ENCODE measurements at regions not wholly inside any gene's neighbourhood (a gene's known extent, or its start where the extent isn't known, plus 50 kb on each side); places are given as distances from the start of the nearest gene placed in this dataset.

- Histone ChIP-seq H3K4me2 (ENCODE audit: low read length) (no peak overlapping the region), H3K4me1 (ENCODE audit: low read length) (no peaks in the 10 kb centered on the region), H3K4me3 (ENCODE audit: low read length) (no peak overlapping the region), H4K20me1 (ENCODE audit: insufficient read depth, low read length) (no peaks in the 10 kb centered on the region), H3K79me2 (ENCODE audit: low read length) (no peaks in the 10 kb centered on the region), H2AFZ (ENCODE audit: low read depth, low read length) (no peak overlapping the region), H3K36me3 (replicated peaks; ENCODE audit: low read depth, low read length) (no peaks in the 10 kb centered on the region), H3K9ac (ENCODE audit: low read length) (no peak overlapping the region), H3K9me3 (ENCODE audit: insufficient read depth, low read length) (no peaks in the 10 kb centered on the region), H3K27ac (ENCODE audit: low read length) (no peak overlapping the region), H3K27me3 (ENCODE audit: low read depth, low read length) (peaks cover 24% of the 10 kb centered on the region)
- TF ChIP-seq CTCF (IDR thresholded peaks at IDR 0.05; ENCODE audit: low read depth, low read length) (no peak), EZH2phosphoT487 (IDR thresholded peaks at IDR 0.05; ENCODE audit: low read depth) (no peak)
These were observed 99.8 kb downstream of the TDRD15 start for GRCh38 chr2:21223618-21224017.

- H3K4me3 ChIP-seq (ENCODE audit: low read length) = no peak overlapping the region
- H2AFZ ChIP-seq (ENCODE audit: low read depth, low read length) = no peak overlapping the region
- no peak overlapping the region for H3K4me2 ChIP-seq (ENCODE audit: low read length)
- no peaks in the 10 kb centered on the region for H3K79me2 ChIP-seq (ENCODE audit: low read length)
- no peaks in the 10 kb centered on the region for H3K27me3 ChIP-seq (ENCODE audit: low read depth, low read length)
- no peaks in the 10 kb centered on the region for H3K36me3 ChIP-seq (replicated peaks; ENCODE audit: low read depth, low read length)
- no peak overlapping the region for H3K27ac ChIP-seq (ENCODE audit: low read length)
- no peaks in the 10 kb centered on the region for H4K20me1 ChIP-seq (ENCODE audit: insufficient read depth, low read length)
- no peaks in the 10 kb centered on the region for H3K9me3 ChIP-seq (ENCODE audit: insufficient read depth, low read length)
- TF ChIP-seq EZH2phosphoT487 (IDR thresholded peaks at IDR 0.05; ENCODE audit: low read depth) (no peak), CTCF (IDR thresholded peaks at IDR 0.05; ENCODE audit: low read depth, low read length) (no peak)
- H3K4me1 ChIP-seq (ENCODE audit: low read length) = peaks cover 12% of the 10 kb centered on the region
- no peak overlapping the region for H3K9ac ChIP-seq (ENCODE audit: low read length)
These were observed 104.5 kb downstream of the TDRD15 start for GRCh38 chr2:21228041-21228895.

- no peak overlapping the region for H2AFZ ChIP-seq (ENCODE audit: low read depth, low read length)
- H3K4me2 ChIP-seq (ENCODE audit: low read length) = no peak overlapping the region
- H3K79me2 ChIP-seq (ENCODE audit: low read length) = no peaks in the 10 kb centered on the region
- peaks cover 12% of the 10 kb centered on the region for H3K4me1 ChIP-seq (ENCODE audit: low read length)
- H3K36me3 ChIP-seq (replicated peaks; ENCODE audit: low read depth, low read length) = no peaks in the 10 kb centered on the region
- H3K9me3 ChIP-seq (ENCODE audit: insufficient read depth, low read length) = no peaks in the 10 kb centered on the region
- no peak overlapping the region for H3K9ac ChIP-seq (ENCODE audit: low read length)
- no peak overlapping the region for H3K27ac ChIP-seq (ENCODE audit: low read length)
- no peaks in the 10 kb centered on the region for H3K27me3 ChIP-seq (ENCODE audit: low read depth, low read length)
- H4K20me1 ChIP-seq (ENCODE audit: insufficient read depth, low read length) = no peaks in the 10 kb centered on the region
- H3K4me3 ChIP-seq (ENCODE audit: low read length) = no peak overlapping the region
- no peak for TF ChIP-seq CTCF (IDR thresholded peaks at IDR 0.05; ENCODE audit: low read depth, low read length)
- no peak for TF ChIP-seq EZH2phosphoT487 (IDR thresholded peaks at IDR 0.05; ENCODE audit: low read depth)
These were observed 105.5 kb downstream of the TDRD15 start for GRCh38 chr2:21229302-21229701.

- Histone ChIP-seq H3K27ac (ENCODE audit: low read length) (no peak overlapping the region), H3K9ac (ENCODE audit: low read length) (no peak overlapping the region), H3K4me3 (ENCODE audit: low read length) (no peak overlapping the region), H4K20me1 (ENCODE audit: insufficient read depth, low read length) (no peaks in the 10 kb centered on the region), H3K4me1 (ENCODE audit: low read length) (peaks cover 12% of the 10 kb centered on the region), H3K4me2 (ENCODE audit: low read length) (no peak overlapping the region), H3K79me2 (ENCODE audit: low read length) (no peaks in the 10 kb centered on the region), H3K27me3 (ENCODE audit: low read depth, low read length) (no peaks in the 10 kb centered on the region), H3K9me3 (ENCODE audit: insufficient read depth, low read length) (no peaks in the 10 kb centered on the region), H2AFZ (ENCODE audit: low read depth, low read length) (no peak overlapping the region), H3K36me3 (replicated peaks; ENCODE audit: low read depth, low read length) (no peaks in the 10 kb centered on the region)
- TF ChIP-seq CTCF (IDR thresholded peaks at IDR 0.05; ENCODE audit: low read depth, low read length) (no peak), EZH2phosphoT487 (IDR thresholded peaks at IDR 0.05; ENCODE audit: low read depth) (no peak)
These were observed 106.4 kb downstream of the TDRD15 start for GRCh38 chr2:21230140-21230539.
